DMS114 treated with DMSO at 0.1 percent for 48 hours (cell line): ENCODE measurements at regions not wholly inside any gene's neighbourhood (a gene's known extent, or its start where the extent isn't known, plus 50 kb on each side); places are given as distances from the start of the nearest gene placed in this dataset.

Experiments used
- DNase-seq: peaks from one replicate; lab custom pipeline; 2025; ENCODE audit not compliant: unreplicated experiment; lab: John Stamatoyannopoulos, UW

DNA sequence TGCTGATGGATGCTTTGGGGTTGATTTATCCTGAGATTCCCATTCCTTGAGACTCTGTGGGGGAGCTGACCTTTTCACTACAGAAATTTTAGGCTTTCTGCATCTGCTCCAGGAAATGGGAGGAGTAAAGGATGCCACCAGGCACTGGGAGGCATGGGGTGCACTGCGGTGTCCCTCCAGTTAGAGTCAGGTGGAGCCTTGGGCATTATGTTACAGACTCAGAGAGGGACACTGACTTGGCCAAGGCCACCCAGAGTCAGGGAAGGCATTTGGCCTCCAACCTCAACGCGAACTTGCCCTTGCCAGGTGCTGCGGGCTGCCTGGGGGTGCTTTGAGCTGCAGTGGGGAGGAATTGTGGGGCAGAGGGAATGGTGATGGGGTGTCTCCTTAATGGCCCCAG lies 58.0 kb upstream of the TBX3 start:
- DNase-seq: no peak

GRCh38 chr12:114740448-114740847 lies 56.5 kb upstream of the TBX3 start:
- no peak for DNase-seq

DNA sequence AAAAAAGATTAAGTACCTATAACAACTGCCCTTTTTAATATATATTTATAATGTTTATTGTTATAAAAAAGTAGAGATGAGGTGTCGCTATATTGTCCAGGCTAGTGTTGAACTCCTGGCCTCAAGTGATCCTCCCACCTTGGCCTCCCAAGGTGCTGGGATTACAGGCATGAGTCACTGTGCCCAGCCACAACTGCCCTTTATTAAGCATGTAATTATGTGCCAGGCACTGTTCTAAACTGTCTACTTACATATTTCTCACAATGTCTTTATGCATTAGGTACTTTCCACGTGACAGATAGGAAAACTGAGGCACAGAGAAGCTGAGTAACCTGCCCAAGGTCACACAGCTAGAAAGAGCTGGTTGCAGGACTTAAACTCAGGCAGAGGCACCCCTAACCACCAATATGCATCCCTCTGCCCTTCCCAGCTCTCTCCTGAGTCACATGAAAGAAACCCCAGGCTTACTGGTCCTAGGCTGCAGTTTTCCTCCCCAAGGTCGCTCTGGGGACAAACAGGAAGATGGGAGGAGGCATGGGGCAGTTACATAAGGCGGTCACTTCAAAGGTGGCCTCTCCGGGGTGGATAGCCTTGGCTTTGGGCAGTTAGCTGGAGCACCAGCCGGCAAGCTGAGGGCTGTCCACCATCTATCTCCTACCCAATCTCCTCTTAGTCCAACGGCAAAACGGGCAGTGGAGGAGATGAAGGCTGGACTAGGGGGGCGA lies 54.6 kb upstream of the TBX3 start:
- DNase-seq: no peak

- DNase-seq: no peak
These were observed 51.9 kb upstream of the TBX3 start for GRCh38 chr12:114735680-114736374.

GRCh38 chr12:114735011-114735410 lies 51.0 kb upstream of the TBX3 start:
- no peak for DNase-seq

GRCh38 chr12:114733919-114734318 lies 49.9 kb upstream of the TBX3 start:
- no peak for DNase-seq
